SU-DHL-6 (cell line): ENCODE measurements at regions not wholly inside any gene's neighbourhood (a gene's known extent, or its start where the extent isn't known, plus 50 kb on each side); places are given as distances from the start of the nearest gene placed in this dataset.

ENCODE experiments used
- H2AFZ ChIP-seq: fragments of 200-600 bp; sonication (generic); 2 replicates; pipeline ENCODE4 v1.6.1; 2014; ENCODE audit warnings: low read depth, mild to moderate bottlenecking, moderate library complexity, mixed read lengths, antibody characterized with exemption, low read length; ENCODE audit not compliant: severe bottlenecking
- H3F3A ChIP-seq: fragments of 200-600 bp; shearing (Covaris generic); 2 replicates; pipeline ENCODE4 v1.6.0; 2016; ENCODE audit warnings: antibody characterized with exemption, mild to moderate bottlenecking; ENCODE audit not compliant: insufficient read depth
- H3K27ac ChIP-seq: fragments of 200-600 bp; sonication (generic); 2 replicates; pipeline ENCODE4 v1.5.1; 2016; ENCODE audit warnings: low read depth, mild to moderate bottlenecking, low read length, moderate library complexity, mixed read lengths
- H3K27me3 ChIP-seq: fragments of 200-600 bp; sonication (generic), shearing (Covaris generic); 2 replicates; pipeline ENCODE4 v1.6.0; 2014; ENCODE audit warnings: mild to moderate bottlenecking, low read length
- H3K36me3 ChIP-seq: fragments of 200-600 bp; sonication (generic); 2 replicates; pipeline ENCODE4 v1.6.1; 2014; ENCODE audit warnings: mild to moderate bottlenecking, low read length, mixed read lengths
- H3K4me2 ChIP-seq: fragments of 300-600, 200-600 bp; shearing (Covaris generic), sonication (generic); 2 replicates; pipeline ENCODE4 v1.6.0; 2014; ENCODE audit warnings: low read length, low read depth, mild to moderate bottlenecking; ENCODE audit not compliant: poor library complexity, severe bottlenecking
- H3K4me3 ChIP-seq: fragments of 200-600 bp; sonication (generic); 2 replicates; pipeline ENCODE4 v1.5.1; 2014; ENCODE audit warnings: antibody characterized with exemption, low read length, mild to moderate bottlenecking, mixed read lengths; ENCODE audit not compliant: insufficient read depth, poor library complexity, severe bottlenecking
- H3K79me2 ChIP-seq: fragments of 200-600 bp; sonication (generic); 2 replicates; pipeline ENCODE4 v1.6.1; 2014; ENCODE audit warnings: mild to moderate bottlenecking, low read length, moderate library complexity; ENCODE audit not compliant: insufficient read depth
- H3K9ac ChIP-seq: fragments of 200-600 bp; sonication (generic); 2 replicates; pipeline ENCODE4 v1.7.0; 2014; ENCODE audit warnings: mild to moderate bottlenecking, low read length
- H3K9me2 ChIP-seq: fragments of 200-600 bp; sonication (generic); replicated peaks from 2 replicates; pipeline ENCODE4 v1.6.1; 2014; ENCODE audit warnings: low read length; ENCODE audit not compliant: insufficient read depth
- H3K9me3 ChIP-seq: fragments of 200-600 bp; sonication (generic); 2 replicates; pipeline ENCODE4 v1.6.1; 2014; ENCODE audit warnings: low read length, mixed read lengths; ENCODE audit not compliant: insufficient read depth
- H4K20me1 ChIP-seq: fragments of 200-600 bp; sonication (generic); 2 replicates; pipeline ENCODE4 v1.6.1; 2014; ENCODE audit warnings: low read depth, mild to moderate bottlenecking, antibody characterized with exemption, low read length, moderate library complexity, mixed read lengths
- CTCF ChIP-seq: fragments of 200-600 bp; sonication (generic); IDR thresholded peaks from one replicate; pipeline ENCODE4 v1.5.1; 2017; ENCODE audit warnings: antibody characterized with exemption, mild to moderate bottlenecking, low read length, moderate library complexity; ENCODE audit not compliant: insufficient read depth, poor library complexity, severe bottlenecking
- EZH2phosphoT487 ChIP-seq: fragments of 200-600 bp; sonication (generic), shearing (Covaris generic); conservative IDR thresholded peaks from 2 replicates; pipeline ENCODE4 v1.6.1; 2018; ENCODE audit warnings: mild to moderate bottlenecking, antibody characterized with exemption, low read length, moderate library complexity, mixed read lengths

GRCh38 chr7:46440186-46440585, 519.1 kb upstream of the IGFBP3 start:
- Histone ChIP-seq H2AFZ (no peak overlapping the region), H3K27ac (no peak overlapping the region), H3K27me3 (no peaks in the 10 kb centered on the region), H3K4me2 (no peak overlapping the region), H4K20me1 (no peaks in the 10 kb centered on the region), H3K79me2 (no peaks in the 10 kb centered on the region), H3K36me3 (no peaks in the 10 kb centered on the region), H3K9me2 (no peaks in the 10 kb centered on the region), H3K4me3 (no peak overlapping the region), H3K9me3 (no peaks in the 10 kb centered on the region), H3K9ac (no peak overlapping the region), H3F3A (no peaks in the 10 kb centered on the region)
- TF ChIP-seq EZH2phosphoT487 (no peak), CTCF (no peak)

GRCh38 chr7:46432708-46433107, 511.6 kb upstream of the IGFBP3 start:
- Histone ChIP-seq H2AFZ (no peak overlapping the region), H3K27me3 (no peaks in the 10 kb centered on the region), H3K9ac (no peak overlapping the region), H3F3A (no peaks in the 10 kb centered on the region), H4K20me1 (no peaks in the 10 kb centered on the region), H3K36me3 (no peaks in the 10 kb centered on the region), H3K9me2 (no peaks in the 10 kb centered on the region), H3K4me3 (no peak overlapping the region), H3K27ac (no peak overlapping the region), H3K79me2 (no peaks in the 10 kb centered on the region), H3K4me2 (no peak overlapping the region), H3K9me3 (no peaks in the 10 kb centered on the region)
- TF ChIP-seq CTCF (no peak), EZH2phosphoT487 (no peak)

- H3K79me2 ChIP-seq = no peaks in the 10 kb centered on the region
- H2AFZ ChIP-seq = no peak overlapping the region
- H3K27me3 ChIP-seq = no peaks in the 10 kb centered on the region
- no peaks in the 10 kb centered on the region for H3F3A ChIP-seq
- H3K9ac ChIP-seq = no peak overlapping the region
- no peak overlapping the region for H3K4me2 ChIP-seq
- no peaks in the 10 kb centered on the region for H3K36me3 ChIP-seq
- TF ChIP-seq EZH2phosphoT487 (no peak), CTCF (no peak)
- H3K9me3 ChIP-seq = no peaks in the 10 kb centered on the region
- H3K4me3 ChIP-seq = no peak overlapping the region
- H3K9me2 ChIP-seq = no peaks in the 10 kb centered on the region
- no peak overlapping the region for H3K27ac ChIP-seq
- H4K20me1 ChIP-seq = no peaks in the 10 kb centered on the region
These were observed 507.2 kb upstream of the IGFBP3 start for GRCh38 chr7:46428295-46428694.

GRCh38 chr7:46424934-46425333, 503.9 kb upstream of the IGFBP3 start:
- Histone ChIP-seq H3K4me2 (no peak overlapping the region), H3K9ac (no peak overlapping the region), H3K36me3 (no peaks in the 10 kb centered on the region), H3K79me2 (no peaks in the 10 kb centered on the region), H3K4me3 (no peak overlapping the region), H3K9me3 (no peaks in the 10 kb centered on the region), H3F3A (no peaks in the 10 kb centered on the region), H4K20me1 (no peaks in the 10 kb centered on the region), H3K27me3 (no peaks in the 10 kb centered on the region), H2AFZ (no peak overlapping the region), H3K27ac (no peak overlapping the region), H3K9me2 (no peaks in the 10 kb centered on the region)
- no peak for TF ChIP-seq EZH2phosphoT487
- TF ChIP-seq CTCF = no peak
